ENCODE measurements at regions not wholly inside any gene's neighbourhood (a gene's known extent, or its start where the extent isn't known, plus 50 kb on each side); places are given as distances from the start of the nearest gene placed in this dataset.
A peak's percentile ranks its signal among the peaks of the same experiment; 100 is the strongest.
"Not testable (repeated sequence)": the region's sequence is repeated elsewhere in the genome, so short reads cannot be mapped to it uniquely, and the experiment has no call there.

DNA sequence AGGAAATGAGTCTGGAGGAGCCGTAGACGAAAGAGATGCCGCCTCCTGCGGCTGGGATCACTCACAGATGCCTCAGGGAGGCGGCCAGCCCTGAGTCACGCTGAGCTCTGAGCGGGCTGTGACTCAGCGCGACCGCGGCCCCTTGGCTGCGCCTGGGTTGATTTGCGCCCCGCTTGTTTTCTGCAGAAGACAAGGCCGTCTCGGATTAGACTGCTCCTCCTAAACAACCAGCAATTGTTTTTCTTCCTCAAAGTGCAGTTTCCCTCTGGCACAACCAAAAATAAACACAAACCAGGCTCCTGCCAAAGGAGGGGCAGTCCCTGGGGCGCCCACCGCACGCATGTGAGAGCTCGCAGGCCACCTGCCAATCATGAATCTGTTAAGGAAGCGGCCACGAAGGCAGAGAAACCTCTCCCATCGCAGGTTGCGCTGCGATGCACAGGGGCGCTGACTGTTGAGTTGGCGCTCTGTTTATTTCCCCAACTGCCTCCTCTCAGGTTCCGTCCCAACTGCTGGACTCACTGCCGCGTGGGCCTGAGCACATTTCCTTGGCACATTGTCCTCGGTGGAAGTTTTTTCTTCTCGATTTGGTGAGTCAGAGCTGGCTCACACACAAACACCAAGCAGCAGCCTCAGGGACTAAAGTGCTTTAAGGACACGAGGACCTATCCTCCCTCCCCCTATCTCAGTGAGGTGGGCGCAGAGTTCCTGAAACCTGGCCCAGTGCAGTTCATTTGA is 85.2 kb upstream of the NDUFV2 start:
- peak; percentile 94 for DNase-seq (ENCODE audit: low read depth)

DNA sequence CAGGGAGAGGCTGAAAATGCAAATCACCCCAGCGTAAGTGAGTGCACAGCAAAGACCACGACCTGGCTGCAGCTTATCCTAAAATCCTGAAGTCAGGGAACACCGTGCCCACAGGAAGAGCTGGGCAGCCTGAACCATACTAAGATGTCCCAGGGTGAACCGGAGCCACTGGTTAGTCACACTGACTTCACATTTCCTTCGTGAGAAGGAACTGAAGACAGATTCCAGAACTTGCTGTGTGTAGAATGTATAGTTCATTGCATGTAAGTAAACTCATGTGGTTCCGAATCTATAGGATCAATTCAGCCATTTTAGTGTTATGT is 84.6 kb upstream of the NDUFV2 start:
- DNase-seq (ENCODE audit: low read depth), result peak; percentile 66

DNA sequence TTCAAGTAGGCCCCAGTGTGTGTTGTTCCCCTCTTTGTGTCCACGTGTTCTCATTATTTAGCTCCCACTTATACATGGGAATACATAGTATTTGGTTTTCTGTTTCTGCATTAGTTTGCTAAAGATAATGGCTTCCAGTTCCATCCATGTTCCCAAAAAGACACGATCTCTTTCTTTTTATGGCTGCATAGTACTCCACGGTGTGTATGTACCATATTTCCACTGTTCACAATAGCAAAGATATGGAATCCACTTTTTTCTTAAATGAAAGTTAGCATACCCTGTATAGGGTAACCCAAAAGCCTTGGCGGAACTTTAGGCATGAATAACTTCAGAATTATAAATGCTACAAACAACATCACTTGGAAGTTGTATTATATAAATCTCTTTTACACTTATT is 83.4 kb upstream of the NDUFV2 start:
- no peak for DNase-seq (ENCODE audit: low read depth)

DNA sequence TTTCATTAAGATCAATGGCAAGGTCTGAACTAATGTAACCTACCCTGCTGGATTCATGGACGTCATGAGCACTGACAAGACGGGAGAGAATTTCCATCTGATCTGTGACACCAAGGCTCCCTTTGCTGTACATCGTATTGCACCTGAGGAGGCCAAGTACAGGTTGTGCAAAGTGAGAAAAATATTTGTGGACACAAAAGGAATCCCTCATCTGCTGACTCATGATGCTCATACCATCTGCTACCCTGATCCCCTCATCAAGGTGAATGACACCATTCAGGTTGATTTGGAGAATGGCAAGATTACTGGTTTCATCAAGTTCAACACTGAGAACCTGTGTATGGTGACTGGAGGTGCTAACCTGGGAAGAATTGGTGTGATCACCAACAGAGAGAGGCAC is 82.3 kb upstream of the NDUFV2 start:
- DNase-seq (ENCODE audit: low read depth), result no peak

DNA sequence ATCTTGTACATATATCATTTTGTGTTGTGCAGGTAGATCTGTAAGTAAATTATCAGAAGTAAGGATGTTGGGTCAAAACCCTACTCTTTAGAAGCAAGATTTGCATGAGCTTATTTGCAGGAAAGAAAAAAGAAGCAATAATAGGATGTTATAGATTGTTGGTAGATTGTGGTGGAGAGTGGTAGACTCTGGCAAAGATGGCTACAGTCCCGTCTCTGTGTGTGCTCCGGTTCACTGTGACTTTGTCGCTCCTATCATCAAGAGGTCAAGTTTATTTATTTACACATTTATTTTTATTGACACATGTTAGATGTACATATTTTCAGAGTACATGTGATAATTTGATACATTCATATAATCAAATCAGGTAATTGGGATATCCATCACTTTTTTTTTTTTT is 81.0 kb upstream of the NDUFV2 start:
- DNase-seq (ENCODE audit: low read depth), result no peak

DNA sequence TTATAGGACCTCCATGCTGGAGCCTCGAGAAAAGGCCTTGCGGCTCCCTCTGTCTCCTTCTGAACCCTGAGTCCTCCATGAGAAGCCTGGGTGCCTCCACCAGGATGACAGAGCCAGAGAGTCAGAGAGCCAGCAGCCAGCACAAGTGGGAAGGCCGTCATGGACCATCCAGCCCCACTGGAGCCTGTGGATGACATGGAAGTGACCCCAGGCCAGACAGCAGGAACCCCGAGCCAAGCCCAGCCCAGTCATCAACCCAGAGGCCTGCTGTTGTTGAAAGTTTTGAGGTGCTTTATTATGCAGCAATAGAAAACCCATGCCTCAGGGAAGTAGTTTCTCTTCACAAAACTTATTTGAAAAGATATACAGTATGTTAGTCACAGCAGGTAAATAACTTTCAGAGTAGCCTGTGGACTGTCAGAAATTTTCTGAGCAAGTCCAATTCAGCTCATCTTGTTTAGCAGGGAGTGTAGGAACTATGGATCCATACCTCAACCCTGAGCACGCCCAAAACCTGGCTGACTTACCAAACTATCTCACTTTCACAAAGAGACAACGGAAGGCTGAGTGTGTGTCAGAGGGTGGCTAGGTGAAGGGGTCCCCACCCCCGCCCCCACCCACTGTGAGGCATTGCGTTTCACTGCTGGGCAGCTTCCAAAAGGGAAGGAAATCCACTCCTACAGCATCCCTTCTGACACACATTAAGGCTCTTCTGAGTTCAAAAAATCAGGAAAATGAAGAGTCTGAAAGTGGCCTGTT is 79.9 kb upstream of the NDUFV2 start:
- no peak for DNase-seq (ENCODE audit: low read depth)

DNA sequence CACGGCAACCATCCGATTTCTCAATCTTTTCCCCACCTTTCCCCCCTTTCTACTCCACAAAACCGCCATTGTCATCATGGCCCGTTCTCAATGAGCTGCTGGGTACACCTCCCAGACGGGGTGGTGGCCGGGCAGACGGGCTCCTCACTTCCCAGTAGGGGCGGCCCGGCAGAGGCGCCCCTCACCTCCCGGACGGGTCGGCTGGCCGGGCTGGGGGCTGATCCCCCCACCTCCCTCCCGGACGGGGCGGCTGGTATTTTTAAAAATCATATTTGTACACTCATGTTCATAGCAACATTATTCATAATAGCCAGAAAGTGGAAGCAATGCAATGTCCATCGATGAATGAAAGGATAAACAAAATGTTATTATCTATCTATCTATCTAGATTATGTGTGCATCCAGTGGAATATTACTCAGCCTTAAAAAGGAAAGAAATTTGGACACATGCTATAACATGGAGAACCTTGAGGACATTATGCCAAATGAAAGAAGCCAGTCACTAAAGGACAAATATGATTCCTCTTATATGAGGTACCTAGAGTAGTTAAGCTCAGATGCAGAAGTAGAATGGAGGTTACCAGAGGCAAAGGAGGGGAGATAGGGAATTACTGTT is 78.4 kb upstream of the NDUFV2 start:
- DNase-seq (ENCODE audit: low read depth), result not testable (repeated sequence)

DNA sequence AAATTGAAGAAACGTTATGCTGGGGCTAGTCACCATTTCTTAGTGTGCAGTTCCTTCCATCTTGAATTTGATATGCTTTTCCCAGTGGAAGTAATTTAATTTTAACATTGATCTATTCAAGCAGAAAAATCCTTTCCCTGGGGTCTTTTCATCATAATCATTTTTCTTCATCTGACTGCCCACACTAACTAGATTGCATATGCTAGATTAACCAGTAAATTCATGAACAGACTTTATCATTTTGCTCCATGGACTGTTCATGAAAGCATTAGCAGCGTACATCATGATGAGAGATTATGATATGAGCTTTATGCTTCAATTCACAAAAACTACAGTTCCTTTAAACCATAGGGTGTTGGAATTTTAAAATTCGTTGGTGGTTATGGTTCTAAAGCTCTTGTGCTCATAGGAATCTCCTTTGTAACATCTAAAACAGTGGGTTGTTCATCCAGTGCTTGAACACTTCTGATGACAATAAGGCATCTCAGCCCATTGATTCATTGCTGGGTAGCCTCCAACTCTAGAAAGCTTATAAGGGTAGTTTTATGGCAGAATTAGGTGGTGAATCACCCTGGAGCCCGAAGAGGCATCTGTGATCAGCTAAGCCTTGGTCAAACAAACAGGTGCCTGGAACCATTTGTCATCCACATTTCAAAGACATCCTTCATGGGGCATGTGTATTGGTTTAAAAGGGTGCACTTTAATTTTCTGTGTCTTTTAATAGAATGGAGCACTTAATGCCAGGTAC is 77.2 kb upstream of the NDUFV2 start:
- peak; percentile 5 for DNase-seq (ENCODE audit: low read depth)

DNA sequence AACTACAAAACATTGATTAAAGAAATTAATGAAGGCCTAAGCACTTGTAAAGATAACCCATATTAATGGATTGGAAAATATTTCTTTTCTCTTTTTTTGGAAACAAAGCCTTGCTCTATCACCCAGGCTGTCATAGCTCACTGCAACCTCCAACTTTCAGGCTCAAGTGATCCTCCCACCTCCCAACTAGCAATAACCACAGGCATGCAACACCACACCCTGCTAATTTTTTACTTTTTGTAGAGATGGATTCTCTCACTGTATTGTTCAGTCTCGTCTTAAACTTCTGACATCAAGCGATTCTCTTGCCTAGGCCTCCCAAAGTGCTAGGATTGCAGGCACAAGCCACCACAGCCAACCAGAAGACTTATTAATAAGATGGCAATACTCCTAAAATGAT is 73.4 kb upstream of the NDUFV2 start:
- DNase-seq (ENCODE audit: low read depth), result no peak

DNA sequence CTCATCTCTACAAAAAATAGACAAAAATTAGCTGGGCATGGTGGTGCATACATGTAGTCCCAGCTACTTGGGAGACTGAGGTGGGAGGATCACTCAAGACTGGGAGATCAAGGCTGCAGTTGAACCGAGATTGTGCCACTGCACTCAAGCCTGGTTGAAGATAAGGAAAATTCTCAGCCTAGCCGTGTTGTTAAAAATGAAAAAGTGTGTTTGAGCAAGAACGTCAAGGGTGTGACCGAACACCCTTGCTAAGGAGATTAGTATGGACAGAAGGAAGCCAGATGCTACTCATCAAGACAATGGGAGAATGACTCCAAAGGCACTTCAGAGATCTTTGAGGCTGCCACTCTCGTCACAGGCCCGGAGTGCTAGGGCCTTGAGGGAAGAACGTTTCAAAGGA is 70.0 kb upstream of the NDUFV2 start:
- no peak for DNase-seq (ENCODE audit: low read depth)

DNA sequence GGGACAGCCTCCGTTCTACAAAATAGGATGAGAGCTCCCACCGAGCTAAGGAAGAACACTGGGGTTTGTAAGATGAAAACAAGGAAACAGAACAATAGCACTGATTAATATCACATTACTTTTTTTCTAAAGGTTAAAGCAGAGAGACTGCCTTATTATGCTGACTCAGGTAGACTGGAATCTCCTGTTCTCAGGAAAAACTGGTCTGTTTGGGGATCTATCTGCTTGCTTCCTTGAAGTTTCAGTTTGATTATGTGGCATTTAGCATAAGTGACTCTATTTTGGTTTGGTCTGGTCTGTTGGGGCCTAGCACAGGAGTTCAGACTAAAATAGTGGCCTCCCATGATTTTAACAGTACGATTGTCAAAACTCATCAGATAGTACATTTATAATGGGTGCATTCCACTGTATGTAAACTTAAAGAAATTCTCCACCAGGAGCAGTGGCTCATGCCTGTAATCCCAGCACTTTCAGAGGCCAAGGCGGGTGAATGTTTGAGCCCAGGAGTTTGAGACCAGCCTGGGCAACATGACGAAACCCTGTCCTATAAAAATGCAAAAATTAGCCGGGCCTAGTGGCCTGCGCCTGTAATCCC is 64.1 kb upstream of the NDUFV2 start:
- DNase-seq (ENCODE audit: low read depth), result no peak

DNA sequence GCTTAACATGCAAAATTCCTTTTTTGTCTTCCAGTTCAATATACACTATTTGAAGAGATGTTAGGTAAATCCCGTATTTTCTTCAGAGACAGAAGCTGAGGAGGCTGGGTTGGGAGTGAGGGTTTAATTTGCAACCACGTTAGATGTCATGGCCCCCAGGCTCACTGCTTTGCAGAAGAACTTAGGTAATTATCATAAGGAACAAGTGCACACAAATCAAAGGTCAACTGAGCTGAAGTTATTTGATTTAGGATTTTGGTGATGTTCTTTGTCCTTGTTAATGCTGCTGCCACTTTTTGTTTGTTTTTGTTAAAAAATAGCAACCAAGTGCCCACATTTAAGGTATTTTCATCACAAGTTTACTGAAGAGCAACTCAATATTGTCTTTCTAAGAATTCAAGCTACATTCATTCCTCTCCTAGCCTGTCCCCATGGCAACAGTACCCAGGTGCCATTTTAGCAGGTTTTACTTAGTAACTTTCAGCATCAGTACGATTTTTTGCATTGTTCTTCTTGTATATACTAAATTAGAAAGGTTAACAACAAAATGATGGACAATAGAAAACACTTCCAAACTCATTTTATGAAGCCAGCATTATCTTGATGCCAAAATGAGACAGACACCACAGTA is 62.9 kb upstream of the NDUFV2 start:
- DNase-seq (ENCODE audit: low read depth), result no peak

DNA sequence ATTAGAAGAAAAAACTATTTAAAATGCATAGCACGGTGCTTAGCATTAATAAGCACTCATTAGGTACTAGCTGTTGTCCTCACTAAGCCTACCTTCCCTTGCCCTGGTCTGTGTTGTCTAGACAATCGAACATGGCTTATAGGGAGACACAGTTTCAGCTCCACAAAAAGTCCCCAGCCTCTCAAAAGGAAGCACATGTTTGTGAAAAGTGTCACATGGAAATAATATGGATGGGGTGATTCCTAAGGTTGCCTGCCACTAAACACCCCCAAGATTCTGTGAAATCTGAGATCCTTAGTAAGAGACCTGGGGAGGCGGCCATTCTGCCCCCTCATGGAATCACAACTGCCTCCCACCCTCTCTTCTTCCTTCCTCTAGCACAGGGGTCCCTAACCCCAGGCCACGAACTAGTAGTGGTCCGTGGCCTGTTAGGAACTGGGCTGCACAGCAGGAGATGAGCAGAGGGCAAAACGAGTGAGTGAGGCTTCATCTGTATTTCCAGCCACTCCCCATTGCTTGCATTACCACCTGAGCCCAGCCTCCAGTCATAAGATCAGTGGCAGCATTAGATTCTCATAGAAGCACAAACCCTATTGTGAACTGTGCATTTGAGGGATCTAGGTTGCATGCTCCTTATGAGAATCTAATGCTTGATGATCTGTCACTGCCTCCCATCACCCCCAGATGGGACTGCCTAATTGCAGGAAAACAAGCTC is 59.6 kb upstream of the NDUFV2 start:
- DNase-seq (ENCODE audit: low read depth), result no peak

DNA sequence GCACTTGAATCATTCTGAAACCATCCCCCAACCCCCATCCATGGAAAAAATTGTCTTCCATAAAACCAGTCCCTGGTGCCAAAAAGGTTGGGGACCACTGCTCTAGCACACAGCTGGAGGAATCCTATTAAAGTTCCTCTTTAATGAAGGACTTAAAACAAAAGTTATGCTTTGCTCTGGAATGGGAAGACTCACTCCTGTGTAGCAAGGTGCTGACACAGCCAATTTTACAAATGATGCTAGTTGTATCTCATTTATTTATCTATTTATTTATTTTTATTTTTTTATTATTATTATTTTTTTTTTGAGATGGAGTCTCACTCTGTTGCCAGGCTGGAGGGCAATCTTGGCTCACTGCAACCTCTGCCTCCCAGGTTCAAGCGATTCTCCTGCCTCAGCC is 58.9 kb upstream of the NDUFV2 start:
- no peak for DNase-seq (ENCODE audit: low read depth)

DNA sequence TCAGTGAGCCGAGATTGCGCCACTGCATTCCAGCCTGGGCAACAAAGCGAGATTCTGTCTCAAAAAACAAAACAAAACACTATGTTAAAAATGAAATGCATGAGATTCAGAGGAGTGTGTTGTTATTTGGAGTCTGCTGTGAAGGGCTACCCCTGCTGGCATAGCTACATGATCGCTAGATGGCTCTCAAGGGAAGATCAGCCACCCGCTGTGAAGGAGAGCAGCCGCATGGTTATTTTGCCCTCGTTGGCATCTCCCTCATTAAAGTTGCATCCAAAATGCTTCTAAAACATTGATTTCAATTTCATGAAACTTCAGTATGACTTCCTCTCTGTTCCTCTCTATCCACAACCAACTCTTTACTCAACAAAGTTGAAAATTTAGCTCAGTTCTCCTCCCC is 54.8 kb upstream of the NDUFV2 start:
- no peak for DNase-seq (ENCODE audit: low read depth)

DNA sequence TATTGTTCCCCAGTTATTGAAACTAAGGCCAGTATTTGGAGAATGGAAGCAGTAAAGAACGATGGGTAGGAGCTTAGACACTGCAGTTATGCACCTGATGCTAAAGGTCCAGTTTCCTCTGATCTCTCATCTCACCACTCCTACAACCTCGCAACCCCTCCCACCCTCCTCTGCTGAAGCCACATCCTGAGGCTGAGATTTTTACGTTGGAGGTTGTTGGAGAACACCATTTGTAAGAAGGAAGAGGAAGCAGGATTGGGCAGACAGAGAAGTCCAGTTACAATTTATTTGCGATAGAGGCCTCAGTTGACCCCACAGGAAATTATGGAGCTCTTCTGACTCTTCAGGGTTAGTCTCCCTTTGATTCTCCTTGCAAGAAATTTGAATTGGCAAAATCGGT is 54.3 kb upstream of the NDUFV2 start:
- DNase-seq (ENCODE audit: low read depth), result no peak

DNA sequence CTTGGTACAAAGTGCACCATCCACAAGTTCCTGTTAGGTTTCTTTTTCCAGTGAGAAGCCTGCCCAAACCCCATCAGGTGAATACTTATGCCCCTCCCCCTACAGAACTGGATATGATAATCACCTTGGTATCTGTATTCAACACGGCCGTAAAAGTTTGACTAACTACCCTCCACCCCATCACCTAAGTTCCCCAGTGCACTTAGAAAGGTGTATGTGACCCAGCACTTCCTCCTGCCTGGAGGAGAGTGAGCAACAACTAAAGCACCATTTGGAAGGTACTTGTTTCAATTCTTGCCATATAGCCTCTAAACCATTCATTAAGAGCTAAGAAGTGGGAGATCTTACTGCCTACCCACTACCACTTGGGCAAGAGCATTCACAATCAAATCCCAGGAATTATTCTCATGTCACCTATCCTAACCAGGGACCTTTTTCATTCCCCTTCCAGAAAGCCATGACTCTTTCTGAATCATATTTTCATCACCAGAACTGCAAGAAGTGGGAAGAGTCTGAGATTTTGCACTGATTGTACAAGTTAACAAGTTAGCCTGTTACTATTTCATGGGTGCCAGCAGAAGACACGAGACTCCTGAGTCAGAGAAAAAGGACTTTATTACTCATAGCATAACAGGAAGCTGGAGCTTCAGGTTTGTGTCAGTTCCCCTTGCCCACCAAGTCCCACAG is 53.5 kb upstream of the NDUFV2 start:
- no peak for DNase-seq (ENCODE audit: low read depth)

DNA sequence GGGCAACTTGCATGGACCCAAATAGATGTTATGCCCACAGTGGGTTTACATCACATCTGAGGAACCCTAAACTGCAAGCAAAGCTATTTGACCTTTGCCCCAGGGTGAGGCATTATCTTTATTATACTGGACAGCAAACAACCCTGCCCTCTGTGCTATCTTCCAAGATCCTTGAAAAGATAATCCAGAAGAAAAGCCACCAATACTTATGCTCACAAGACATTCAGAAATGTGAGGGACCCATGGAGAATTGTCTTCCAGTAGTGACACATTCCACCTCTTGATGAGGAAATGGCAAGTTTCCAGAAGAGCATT is 53.0 kb upstream of the NDUFV2 start:
- no peak for DNase-seq (ENCODE audit: low read depth)

DNA sequence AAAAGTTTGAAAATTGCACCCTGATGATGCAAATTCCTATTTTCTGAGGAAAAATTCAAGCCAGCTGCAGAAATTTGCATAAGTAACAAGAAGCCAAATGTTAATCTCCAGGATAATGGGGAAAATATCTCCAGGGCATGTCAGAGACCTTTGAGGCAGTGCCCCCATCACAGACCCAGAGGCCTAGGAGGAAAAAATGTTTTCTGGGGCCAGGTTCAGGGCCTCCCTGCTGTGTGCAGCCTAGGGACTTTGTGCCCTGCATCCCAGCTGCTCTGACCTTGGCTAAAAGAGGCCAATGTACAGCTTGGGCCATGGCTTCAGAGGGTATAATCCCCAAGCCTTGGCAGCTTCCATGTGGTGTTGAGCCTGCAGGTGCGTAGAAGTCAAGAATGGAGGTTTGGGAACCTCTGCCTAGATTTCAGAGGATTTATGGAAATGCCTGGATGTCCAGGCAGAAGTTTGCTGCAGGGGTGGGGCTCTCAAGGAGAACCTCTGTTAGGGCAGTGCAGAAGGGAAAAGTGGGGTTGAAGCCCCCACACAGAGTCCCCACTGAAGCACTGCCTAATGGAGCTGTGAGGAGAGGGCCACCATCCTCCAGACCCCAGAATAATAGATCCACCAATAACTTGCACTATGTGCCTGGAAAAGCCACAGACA is 51.7 kb upstream of the NDUFV2 start:
- not testable (repeated sequence) for DNase-seq (ENCODE audit: low read depth)
